Esophagus mucosa (tissue), 1 donor: ENCODE measurements at regions not wholly inside any gene's neighbourhood (a gene's known extent, or its start where the extent isn't known, plus 50 kb on each side); places are given as distances from the start of the nearest gene placed in this dataset.
A peak's percentile ranks its signal among the peaks of the same experiment; 100 is the strongest.
"Not testable (repeated sequence)": the region's sequence is repeated elsewhere in the genome, so short reads cannot be mapped to it uniquely, and the experiment has no call there.

Experiments used
- ATAC-seq: fragments of 200-7000 bp; cut with Tn5 transposase; one replicate; pipeline ENCODE4 v1.9.1; 2020
- donor health status: DM: yes; HTN: yes; CAD: no.

GRCh38 chr16:29233705-29234404 is 172.7 kb downstream of the NPIPB11 start:
- ATAC-seq, result not testable (repeated sequence)

- ATAC-seq, result no peak
These were observed 173.5 kb downstream of the NPIPB11 start for GRCh38 chr16:29232811-29233704.

GRCh38 chr16:29232160-29232705 is 174.3 kb downstream of the NPIPB11 start:
- not testable (repeated sequence) for ATAC-seq

GRCh38 chr16:29231244-29231643 is 175.3 kb downstream of the NPIPB11 start:
- ATAC-seq, result no peak

- no peak for ATAC-seq
These were observed 175.8 kb downstream of the NPIPB11 start for GRCh38 chr16:29230671-29231096.

- ATAC-seq, result not testable (repeated sequence)
These were observed 176.4 kb downstream of the NPIPB11 start for GRCh38 chr16:29230006-29230668.

- not testable (repeated sequence) for ATAC-seq
These were observed 176.9 kb downstream of the NPIPB11 start for GRCh38 chr16:29229616-29230005.

- ATAC-seq, result not testable (repeated sequence)
These were observed 177.6 kb downstream of the NPIPB11 start for GRCh38 chr16:29228664-29229611.

GRCh38 chr16:29227751-29228663 is 178.5 kb downstream of the NPIPB11 start:
- peak; percentile 94 for ATAC-seq

- no peak for ATAC-seq
These were observed 179.7 kb downstream of the NPIPB11 start for GRCh38 chr16:29226782-29227181.

- ATAC-seq, result not testable (repeated sequence)
These were observed 181.8 kb downstream of the NPIPB11 start for GRCh38 chr16:29224675-29225074.

GRCh38 chr16:29222615-29223014 is 183.9 kb downstream of the NPIPB11 start:
- not testable (repeated sequence) for ATAC-seq

GRCh38 chr16:29222008-29222407 is 184.5 kb downstream of the NPIPB11 start:
- ATAC-seq, result not testable (repeated sequence)

GRCh38 chr16:29221281-29221955 is 185.1 kb downstream of the NPIPB11 start:
- ATAC-seq, result not testable (repeated sequence)

GRCh38 chr16:29220647-29221191 is 185.8 kb downstream of the NPIPB11 start:
- ATAC-seq, result peak; percentile 8

GRCh38 chr16:29219966-29220646 is 186.4 kb downstream of the NPIPB11 start:
- peak; percentile 5 for ATAC-seq

GRCh38 chr16:29219562-29219961 is 186.9 kb downstream of the NPIPB11 start:
- not testable (repeated sequence) for ATAC-seq

GRCh38 chr16:29218649-29219048 is 187.9 kb downstream of the NPIPB11 start:
- peak; percentile 84 for ATAC-seq

- not testable (repeated sequence) for ATAC-seq
These were observed 188.3 kb downstream of the NPIPB11 start for GRCh38 chr16:29218171-29218570.
